GM12892 (cell line): ENCODE measurements at regions not wholly inside any gene's neighbourhood (a gene's known extent, or its start where the extent isn't known, plus 50 kb on each side); places are given as distances from the start of the nearest gene placed in this dataset.

ENCODE experiments used
- POLR2A ChIP-seq: IDR thresholded peaks from 2 replicates; pipeline ENCODE4 v1.6.1; 2011; ENCODE audit warnings: low read depth, low read length, control low read depth
- POLR2AphosphoS5 ChIP-seq: IDR thresholded peaks from 2 replicates; pipeline ENCODE4 v1.6.1; 2011; ENCODE audit warnings: low read depth, low read length, control low read depth
- TAF1 ChIP-seq: IDR thresholded peaks from 2 replicates; pipeline ENCODE4 v1.6.1; 2011; ENCODE audit warnings: low read depth, mild to moderate bottlenecking, control low read depth, low read length, borderline replicate concordance

- TF ChIP-seq POLR2AphosphoS5 (no peak), POLR2A (no peak), TAF1 (no peak)
Observed at GRCh38 chr2:240280621-240281020, 140.2 kb upstream of the OTOS start.
